Pancreas (tissue), 10 donors: ENCODE measurements at regions not wholly inside any gene's neighbourhood (a gene's known extent, or its start where the extent isn't known, plus 50 kb on each side); places are given as distances from the start of the nearest gene placed in this dataset.

Experiments
- ATAC-seq, 4 donors: fragments of 200-7000 bp; cut with Tn5 transposase; one replicate each; pipeline versions ENCODE4 v1.8.0 to v1.9.1; 2020; ENCODE audit warnings: mild to moderate bottlenecking in 4 of 4, moderate library complexity in 4 of 4
- DNase-seq, 6 donors: peaks; one replicate each; pipeline ENCODE4 v3.0.0-alpha.2; 2020
- FAIRE-seq: peaks from 2 replicates; lab custom pipeline; 2012; peaks lifted over from hg19 to GRCh38; lab: Jason Lieb, UNC
- H3K27ac ChIP-seq, 4 donors: fragments of 200-600 bp; sonication (generic); 1 replicate in 3 of 4; 2 replicates in 1 of 4; pipeline versions ENCODE4 v1.5.0 to v1.8.0; 2020
- H3K27me3 ChIP-seq, 4 donors: fragments of 200-600 bp; one replicate each; pipeline ENCODE4 v1.8.0; 2021
- H3K36me3 ChIP-seq, 3 donors: fragments of 200-600 bp; sonication (generic) in 1 of 3; one replicate each; pipeline versions ENCODE4 v1.5.0 to v1.8.0; 2020 to 2021
- H3K4me1 ChIP-seq, 3 donors: fragments of 200-600 bp; one replicate each; pipeline ENCODE4 v1.8.0; 2021
- H3K4me3 ChIP-seq, 4 donors: fragments of 200-600 bp; sonication (generic) in 2 of 4; one replicate each; pipeline versions ENCODE4 v1.5.0 to v1.8.0; 2020 to 2021
- H3K9me3 ChIP-seq, 4 donors: fragments of 200-600 bp; one replicate each; pipeline ENCODE4 v1.8.0; 2021
- CTCF ChIP-seq, 4 donors: fragments of 200-600 bp; sonication (generic) in 3 of 4; IDR thresholded peaks; one replicate each; pipeline versions ENCODE4 v1.5.0 to v1.8.0; 2021; ENCODE audit warnings: antibody characterized with exemption in 4 of 4
- WGBS, 2 donors: extraction: QIAGEN DNeasy Blood & Tissue Kit; methylation state at CpG; one replicate each; pipeline ENCODE4 v1.1.7; 2013; 5-methylcytosine and 5-hydroxymethylcytosine counted together
- intact Hi-C, 3 donors: fragments of 100-400 bp; cut with DNase I; formaldehyde crosslinking; loops; one replicate each; pipeline versions ENCODE4 v1.11.1 to v1.14.2; 2022
- donor health status: healthy with polysubstance abuse.
- donor health status: DM: no; HTN: no; CAD: no; lungs with moderate emphysema.
- donor health status: DM: no; HTN: no; CAD: no.
- donor health status: control.
- donor health status: control.
- donor health status: Bipolar disorder and iron deficiency.
- donor health status: DM: yes; HTN: yes; CAD: no.
- donor health status: DM: no; HTN: no; CAD: no.
- donor health status: DM: no; HTN: no; CAD: no.
- donor health status: DM: yes; HTN: yes; CAD: no.

GRCh38 chr21:16569679-16570078 lies 839.9 kb downstream of the USP25 start:
- Histone ChIP-seq H3K36me3 (no peaks in the 10 kb centered on the region), H3K4me1 (no peaks in the 10 kb centered on the region), H3K27me3 (no peaks in the 10 kb centered on the region), H3K4me3 (no peak overlapping the region), H3K27ac (no peak overlapping the region), H3K9me3 (no peaks in the 10 kb centered on the region)
- ATAC-seq = no peak
- no peak for DNase-seq
- no peak for TF ChIP-seq CTCF (IDR thresholded peaks at IDR 0.05)
- intact Hi-C loops = no loop called here
- WGBS, 2 donors = 84 to 90% methylated on average over 1 of the region's 1 CpG
- no peak for FAIRE-seq

GRCh38 chr21:16570171-16570570 lies 840.4 kb downstream of the USP25 start:
- no peaks in the 10 kb centered on the region for H3K4me1 ChIP-seq
- no peaks in the 10 kb centered on the region for H3K27me3 ChIP-seq
- no peaks in the 10 kb centered on the region for H3K36me3 ChIP-seq
- ATAC-seq = no peak
- no peaks in the 10 kb centered on the region for H3K9me3 ChIP-seq
- intact Hi-C loops = no loop called here
- no peak for DNase-seq
- H3K27ac ChIP-seq = no peak overlapping the region
- no peak for TF ChIP-seq CTCF (IDR thresholded peaks at IDR 0.05)
- no peak for FAIRE-seq
- 82 to 87% methylated on average over 4 of the region's 4 CpGs for WGBS, 2 donors
- H3K4me3 ChIP-seq = no peak overlapping the region

- no peak overlapping the region for H3K4me3 ChIP-seq
- no peak overlapping the region for H3K27ac ChIP-seq
- TF ChIP-seq CTCF (IDR thresholded peaks at IDR 0.05) = no peak
- H3K4me1 ChIP-seq = no peaks in the 10 kb centered on the region
- intact Hi-C loops = no loop called here
- 79 to 89% methylated on average over 3 of the region's 3 CpGs for WGBS, 2 donors
- ATAC-seq = no peak
- no peaks in the 10 kb centered on the region for H3K9me3 ChIP-seq
- DNase-seq = no peak
- no peaks in the 10 kb centered on the region for H3K36me3 ChIP-seq
- no peaks in the 10 kb centered on the region for H3K27me3 ChIP-seq
- no peak for FAIRE-seq
Measured at GRCh38 chr21:16570856-16571255, 841.1 kb downstream of the USP25 start.

GRCh38 chr21:16571594-16571993 lies 841.8 kb downstream of the USP25 start:
- ATAC-seq = no peak
- 86 to 93% methylated on average over 3 of the region's 3 CpGs for WGBS, 2 donors
- TF ChIP-seq CTCF (IDR thresholded peaks at IDR 0.05) = no peak

GRCh38 chr21:16572032-16572431 lies 842.2 kb downstream of the USP25 start:
- intact Hi-C loops = no loop called here
- H3K27ac ChIP-seq = no peak overlapping the region
- no peak for FAIRE-seq

More at GRCh38 chr21:16571594-16571993, 841.8 kb downstream of the USP25 start:
- no peaks in the 10 kb centered on the region for H3K4me1 ChIP-seq
- H3K27me3 ChIP-seq = no peaks in the 10 kb centered on the region
- H3K36me3 ChIP-seq = no peaks in the 10 kb centered on the region
- intact Hi-C loops = no loop called here
- no peak overlapping the region for H3K4me3 ChIP-seq
- no peak for DNase-seq
- H3K9me3 ChIP-seq = no peaks in the 10 kb centered on the region
- H3K27ac ChIP-seq = no peak overlapping the region
- no peak for FAIRE-seq

More at GRCh38 chr21:16572032-16572431, 842.2 kb downstream of the USP25 start:
- DNase-seq (no peak), ATAC-seq (no peak)
- no peaks in the 10 kb centered on the region for H3K36me3 ChIP-seq
- H3K4me1 ChIP-seq = no peaks in the 10 kb centered on the region
- TF ChIP-seq CTCF (IDR thresholded peaks at IDR 0.05) = no peak
- H3K27me3 ChIP-seq = no peaks in the 10 kb centered on the region
- no peaks in the 10 kb centered on the region for H3K9me3 ChIP-seq
- WGBS, 2 donors = 53 to 60% methylated on average over 1 of the region's 1 CpG
- H3K4me3 ChIP-seq = no peak overlapping the region
